ENCODE measurements at regions not wholly inside any gene's neighbourhood (a gene's known extent, or its start where the extent isn't known, plus 50 kb on each side); places are given as distances from the start of the nearest gene placed in this dataset.

- TF ChIP-seq CTCF (IDR thresholded peaks at IDR 0.05; ENCODE audit: low read length) (no peak), EZH2 (IDR thresholded peaks at IDR 0.05; ENCODE audit: borderline replicate concordance, low read length) (no peak)
Measured at GRCh38 chr6:112939563-112939962, 592.4 kb downstream of the RFPL4B start.
